Smooth muscle cell (in vitro differentiated cells): ENCODE measurements at regions not wholly inside any gene's neighbourhood (a gene's known extent, or its start where the extent isn't known, plus 50 kb on each side); places are given as distances from the start of the nearest gene placed in this dataset.

Experiments
- DNase-seq: peaks from one replicate; lab custom pipeline; 2025; ENCODE audit not compliant: unreplicated experiment; lab: John Stamatoyannopoulos, UW
- H2AFZ ChIP-seq: fragments of 200-600 bp; sonication (generic); 2 replicates; pipeline ENCODE4 v1.6.0; 2016; ENCODE audit warnings: antibody characterized with exemption, low read depth, mild to moderate bottlenecking
- H3F3A ChIP-seq: fragments of 200-600 bp; sonication (generic); 2 replicates; pipeline ENCODE4 v1.6.0; 2017; ENCODE audit warnings: antibody characterized with exemption, low read depth
- H3K27ac ChIP-seq: fragments of 200-600 bp; sonication (generic); 2 replicates; pipeline ENCODE4 v1.5.1; 2016; ENCODE audit warnings: low read depth, mild to moderate bottlenecking
- H3K27me3 ChIP-seq: fragments of 200-600 bp; sonication (generic); 2 replicates; pipeline ENCODE4 v1.6.1; 2016; ENCODE audit warnings: low read depth, mild to moderate bottlenecking
- H3K36me3 ChIP-seq: fragments of 200-600 bp; sonication (generic); 2 replicates; pipeline ENCODE4 v1.5.1; 2016; ENCODE audit warnings: low read depth
- H3K4me1 ChIP-seq: fragments of 200-600 bp; sonication (generic); 2 replicates; pipeline ENCODE4 v1.5.1; 2016; ENCODE audit warnings: low read depth
- H3K4me2 ChIP-seq: fragments of 200-600 bp; sonication (generic); 2 replicates; pipeline ENCODE4 v1.6.0; 2016; ENCODE audit warnings: mild to moderate bottlenecking
- H3K4me3 ChIP-seq: fragments of 200-600 bp; sonication (generic); 2 replicates; pipeline ENCODE4 v1.5.1; 2016; ENCODE audit warnings: mild to moderate bottlenecking
- H3K79me2 ChIP-seq: fragments of 200-600 bp; sonication (generic); 2 replicates; pipeline ENCODE4 v1.6.0; 2016; ENCODE audit warnings: low read depth, mild to moderate bottlenecking
- H3K9ac ChIP-seq: fragments of 200-600 bp; sonication (generic); 2 replicates; pipeline ENCODE4 v1.6.0; 2016; ENCODE audit warnings: low read depth
- H3K9me3 ChIP-seq: fragments of 200-600 bp; sonication (generic); replicated peaks from 2 replicates; pipeline ENCODE4 v1.5.1; 2016; ENCODE audit warnings: low read depth
- H4K20me1 ChIP-seq: fragments of 200-600 bp; sonication (generic); 2 replicates; pipeline ENCODE4 v1.6.0; 2016; ENCODE audit warnings: low read depth
- CTCF ChIP-seq: fragments of 200-600 bp; sonication (generic); IDR thresholded peaks from 2 replicates; pipeline ENCODE4 v1.5.1; 2017; ENCODE audit warnings: borderline replicate concordance, mild to moderate bottlenecking, antibody characterized with exemption; ENCODE audit not compliant: insufficient read depth, poor library complexity, severe bottlenecking
- WGBS: methylation state at CpG from one replicate; pipeline ENCODE4 v1.1.7; 2016; ENCODE audit warnings: low lambda C conversion rate; 5-methylcytosine and 5-hydroxymethylcytosine counted together

DNA sequence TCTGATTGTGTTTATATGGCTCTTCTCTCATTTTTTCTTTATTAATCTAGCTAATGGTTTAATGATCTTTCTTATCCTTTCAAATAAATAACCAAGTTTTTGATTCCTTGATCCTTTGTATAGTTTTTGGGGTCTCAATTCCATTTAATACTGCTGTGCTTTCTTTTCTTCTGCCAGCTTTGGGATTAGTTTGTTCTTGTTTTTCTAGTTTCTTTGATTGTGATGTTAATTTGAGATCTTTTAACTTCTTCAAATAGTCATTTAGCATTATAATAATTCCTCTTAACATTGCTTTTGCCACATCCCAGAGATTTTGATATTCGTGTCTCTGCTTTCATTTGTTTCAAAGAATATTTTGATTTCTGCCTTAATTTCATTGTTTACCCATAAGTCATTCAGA is 1126.6 kb downstream of the NAALADL2 start:
- Histone ChIP-seq H3K27ac (no peak overlapping the region), H3K9me3 (peaks cover 3% of the 10 kb centered on the region), H3K4me3 (no peak overlapping the region), H4K20me1 (no peaks in the 10 kb centered on the region), H2AFZ (no peak overlapping the region), H3K27me3 (no peaks in the 10 kb centered on the region), H3K36me3 (no peaks in the 10 kb centered on the region), H3K9ac (no peak overlapping the region), H3F3A (no peaks in the 10 kb centered on the region), H3K79me2 (no peaks in the 10 kb centered on the region), H3K4me2 (no peak overlapping the region), H3K4me1 (no peaks in the 10 kb centered on the region)
- no peak for DNase-seq
- TF ChIP-seq CTCF, result no peak
- 45% methylated on average over 1 of the region's 1 CpG for WGBS

GRCh38 chr3:175983379-175983778 is 1124.2 kb downstream of the NAALADL2 start:
- Histone ChIP-seq H3F3A (no peaks in the 10 kb centered on the region), H3K4me1 (no peaks in the 10 kb centered on the region), H3K79me2 (no peaks in the 10 kb centered on the region), H3K4me2 (no peak overlapping the region), H3K27ac (no peak overlapping the region), H2AFZ (no peak overlapping the region), H3K27me3 (no peaks in the 10 kb centered on the region), H3K4me3 (no peak overlapping the region), H3K36me3 (no peaks in the 10 kb centered on the region), H3K9me3 (peaks cover 3% of the 10 kb centered on the region), H4K20me1 (no peaks in the 10 kb centered on the region), H3K9ac (no peak overlapping the region)
- no peak for TF ChIP-seq CTCF
- WGBS, result 29% methylated on average over 1 of the region's 1 CpG
- no peak for DNase-seq

DNA sequence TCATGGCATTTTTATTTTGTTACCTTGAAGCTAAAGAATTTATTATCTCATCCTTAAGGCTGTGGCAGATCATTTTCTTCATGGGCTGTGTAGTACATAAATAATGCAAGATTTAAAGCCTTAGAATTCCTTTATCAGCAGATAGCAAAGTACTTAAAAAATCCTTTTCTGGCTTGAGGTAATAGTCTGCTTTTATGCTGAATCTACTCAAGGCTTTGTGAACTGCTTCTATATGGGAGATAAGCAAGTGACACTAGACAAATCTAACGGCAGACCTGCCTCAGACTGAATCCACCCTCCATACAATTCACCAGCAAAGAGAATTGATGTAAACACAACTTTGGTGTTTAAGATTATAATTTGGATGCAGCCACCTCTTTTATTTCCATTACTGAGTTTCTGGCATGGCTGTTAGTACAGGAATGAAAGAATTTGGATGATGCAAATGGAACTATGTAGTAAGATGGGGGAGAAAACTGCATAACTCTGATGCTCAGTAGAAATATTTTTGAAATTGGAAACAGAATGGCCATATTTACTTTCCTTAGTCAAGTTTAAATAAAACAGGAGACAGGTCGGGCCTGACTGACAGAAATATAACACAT is 1121.5 kb downstream of the NAALADL2 start:
- Histone ChIP-seq H3F3A (no peaks in the 10 kb centered on the region), H3K27ac (no peak overlapping the region), H3K9me3 (no peaks in the 10 kb centered on the region), H3K4me2 (no peak overlapping the region), H3K4me1 (no peaks in the 10 kb centered on the region), H4K20me1 (no peaks in the 10 kb centered on the region), H3K9ac (no peak overlapping the region), H3K36me3 (no peaks in the 10 kb centered on the region), H3K27me3 (no peaks in the 10 kb centered on the region), H2AFZ (peak overlapping the region; percentile 38), H3K79me2 (no peaks in the 10 kb centered on the region), H3K4me3 (no peak overlapping the region)
- 78% methylated on average over 2 of the region's 2 CpGs for WGBS
- TF ChIP-seq CTCF, result no peak
- no peak for DNase-seq
